ENCODE measurements at regions not wholly inside any gene's neighbourhood (a gene's known extent, or its start where the extent isn't known, plus 50 kb on each side); places are given as distances from the start of the nearest gene placed in this dataset.

- H3K36me3 ChIP-seq (ENCODE audit: insufficient read depth): no peaks in the 10 kb centered on the region
- no peak for TF ChIP-seq CTCF (conservative IDR thresholded peaks at IDR 0.05; ENCODE audit: low read depth, low read length)
- no peaks in the 10 kb centered on the region for H3K27me3 ChIP-seq (ENCODE audit: insufficient read depth, low read depth)
- peaks cover 12% of the 10 kb centered on the region for H3K4me1 ChIP-seq (ENCODE audit: low read depth, poor library complexity, severe bottlenecking)
- H3K27ac ChIP-seq: no peak overlapping the region
- H3K9ac ChIP-seq: no peak overlapping the region
- H2AFZ ChIP-seq (ENCODE audit: low read depth): no peak overlapping the region
- H3K79me2 ChIP-seq (ENCODE audit: insufficient read depth, low read depth): no peaks in the 10 kb centered on the region
- no peak overlapping the region for H3K4me3 ChIP-seq (IDR thresholded peaks at IDR 0.05; ENCODE audit: insufficient read depth, low read depth, low read length)
- H4K20me1 ChIP-seq (ENCODE audit: insufficient read depth): no peaks in the 10 kb centered on the region
- H3K4me2 ChIP-seq: no peak overlapping the region
These were observed 59.4 kb upstream of the BACH2 start for GRCh38 chr6:90356012-90356421.

- Histone ChIP-seq H3K4me2 (no peak overlapping the region), H3K79me2 (ENCODE audit: insufficient read depth, low read depth) (no peaks in the 10 kb centered on the region)
These were observed 58.3 kb upstream of the BACH2 start for GRCh38 chr6:90354961-90355360.

GRCh38 chr6:90351696-90352095, 55.1 kb upstream of the BACH2 start:
- Histone ChIP-seq H3K27ac (no peak overlapping the region), H2AFZ (ENCODE audit: low read depth) (no peak overlapping the region), H3K27me3 (ENCODE audit: insufficient read depth, low read depth) (no peaks in the 10 kb centered on the region), H4K20me1 (ENCODE audit: insufficient read depth) (no peaks in the 10 kb centered on the region), H3K36me3 (ENCODE audit: insufficient read depth) (no peaks in the 10 kb centered on the region), H3K4me1 (ENCODE audit: low read depth, poor library complexity, severe bottlenecking) (peaks cover 12% of the 10 kb centered on the region), H3K9ac (no peak overlapping the region), H3K4me2 (no peak overlapping the region), H3K79me2 (ENCODE audit: insufficient read depth, low read depth) (no peaks in the 10 kb centered on the region), H3K4me3 (IDR thresholded peaks at IDR 0.05; ENCODE audit: insufficient read depth, low read depth, low read length) (no peak overlapping the region)
- TF ChIP-seq CTCF (conservative IDR thresholded peaks at IDR 0.05; ENCODE audit: low read depth, low read length): no peak

More at GRCh38 chr6:90354961-90355360, 58.3 kb upstream of the BACH2 start:
- H3K9ac ChIP-seq: no peak overlapping the region
- H3K27me3 ChIP-seq (ENCODE audit: insufficient read depth, low read depth): no peaks in the 10 kb centered on the region
- H3K36me3 ChIP-seq (ENCODE audit: insufficient read depth): no peaks in the 10 kb centered on the region
- no peaks in the 10 kb centered on the region for H4K20me1 ChIP-seq (ENCODE audit: insufficient read depth)
- no peak overlapping the region for H3K27ac ChIP-seq
- H3K4me3 ChIP-seq (IDR thresholded peaks at IDR 0.05; ENCODE audit: insufficient read depth, low read depth, low read length): no peak overlapping the region
- no peak overlapping the region for H2AFZ ChIP-seq (ENCODE audit: low read depth)
- no peak for TF ChIP-seq CTCF (conservative IDR thresholded peaks at IDR 0.05; ENCODE audit: low read depth, low read length)
- peaks cover 12% of the 10 kb centered on the region for H3K4me1 ChIP-seq (ENCODE audit: low read depth, poor library complexity, severe bottlenecking)

GRCh38 chr6:90350689-90351554, 54.3 kb upstream of the BACH2 start:
- no peaks in the 10 kb centered on the region for H3K79me2 ChIP-seq (ENCODE audit: insufficient read depth, low read depth)
- no peaks in the 10 kb centered on the region for H3K36me3 ChIP-seq (ENCODE audit: insufficient read depth)
- TF ChIP-seq CTCF (conservative IDR thresholded peaks at IDR 0.05; ENCODE audit: low read depth, low read length): no peak
- no peaks in the 10 kb centered on the region for H3K27me3 ChIP-seq (ENCODE audit: insufficient read depth, low read depth)
- no peak overlapping the region for H3K4me3 ChIP-seq (IDR thresholded peaks at IDR 0.05; ENCODE audit: insufficient read depth, low read depth, low read length)
- no peak overlapping the region for H2AFZ ChIP-seq (ENCODE audit: low read depth)
- H3K9ac ChIP-seq: no peak overlapping the region
- H4K20me1 ChIP-seq (ENCODE audit: insufficient read depth): no peaks in the 10 kb centered on the region
- peaks cover 12% of the 10 kb centered on the region for H3K4me1 ChIP-seq (ENCODE audit: low read depth, poor library complexity, severe bottlenecking)
- H3K4me2 ChIP-seq: no peak overlapping the region
- H3K27ac ChIP-seq: no peak overlapping the region
